Ishikawa (cell line): ENCODE measurements at regions not wholly inside any gene's neighbourhood (a gene's known extent, or its start where the extent isn't known, plus 50 kb on each side); places are given as distances from the start of the nearest gene placed in this dataset.

Experiments
- CEBPB ChIP-seq: IDR thresholded peaks from 2 replicates; pipeline ENCODE4 v1.6.1; 2012
- CREB1 ChIP-seq: IDR thresholded peaks from 2 replicates; pipeline ENCODE4 v1.6.1; 2012; ENCODE audit warnings: low read depth
- EGR1 ChIP-seq: IDR thresholded peaks from 2 replicates; pipeline ENCODE4 v1.6.1; 2012
- EP300 ChIP-seq: IDR thresholded peaks from 2 replicates; pipeline ENCODE4 v1.6.1; 2012; ENCODE audit warnings: borderline replicate concordance
- FOXM1 ChIP-seq: IDR thresholded peaks from 2 replicates; pipeline ENCODE4 v1.6.1; 2012; ENCODE audit warnings: low read depth, borderline replicate concordance
- NFIC ChIP-seq: IDR thresholded peaks from 2 replicates; pipeline ENCODE4 v1.6.1; 2012
- RAD21 ChIP-seq: IDR thresholded peaks from 2 replicates; pipeline ENCODE4 v1.6.1; 2012; ENCODE audit warnings: low read depth
- TAF1 ChIP-seq: IDR thresholded peaks from 2 replicates; pipeline ENCODE4 v1.6.1; 2012; ENCODE audit warnings: low read depth, mild to moderate bottlenecking
- TCF12 ChIP-seq: IDR thresholded peaks from 2 replicates; pipeline ENCODE4 v1.6.1; 2012; ENCODE audit warnings: low read depth
- TEAD4 ChIP-seq: IDR thresholded peaks from 2 replicates; pipeline ENCODE4 v1.6.1; 2012
- YY1 ChIP-seq: IDR thresholded peaks from 2 replicates; pipeline ENCODE4 v1.6.1; 2012; ENCODE audit warnings: low read depth
- ZBTB7A ChIP-seq: IDR thresholded peaks from 2 replicates; pipeline ENCODE4 v1.6.1; 2012; ENCODE audit warnings: low read depth
- TF ChIP-seq, protein P1 (sequence below): IDR thresholded peaks from 2 replicates; pipeline ENCODE4 v1.6.1; 2012; ENCODE audit warnings: low read depth, mild to moderate bottlenecking
- TF ChIP-seq, protein P2 (sequence below): IDR thresholded peaks from 2 replicates; pipeline ENCODE4 v1.6.1; 2012
- TF ChIP-seq, protein P3 (sequence below): IDR thresholded peaks from 2 replicates; pipeline ENCODE4 v1.6.1; 2012

DNA sequence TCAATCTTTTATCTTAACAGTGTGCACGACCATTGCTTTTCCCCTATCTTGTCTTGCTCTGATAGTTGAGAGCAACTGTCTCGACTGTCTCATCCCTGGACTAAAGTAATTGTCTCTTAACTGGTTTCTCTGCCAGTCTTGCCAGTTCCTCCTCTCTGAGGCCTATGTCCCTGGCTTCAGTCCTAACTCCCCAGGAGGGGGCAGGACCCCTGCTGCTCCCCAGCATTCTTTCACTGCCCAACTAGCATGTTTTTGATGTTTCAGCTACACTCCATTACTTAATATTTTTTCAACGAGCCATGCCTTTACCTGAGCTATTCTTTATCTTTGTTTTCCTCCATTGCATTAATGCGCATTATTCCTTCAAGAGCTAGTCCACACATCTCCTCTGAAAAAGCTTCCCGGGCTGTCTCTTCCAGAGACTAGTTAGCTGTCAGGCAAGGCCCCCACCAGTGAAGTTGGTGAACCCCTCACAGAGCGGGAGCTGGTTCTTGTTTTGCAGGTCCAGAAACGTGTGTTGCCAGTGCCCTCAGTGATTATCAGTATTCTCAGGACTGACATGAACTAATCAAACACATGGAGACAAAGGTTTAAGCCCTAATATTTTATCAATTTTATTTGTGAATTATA lies 291.7 kb upstream of the KCNN2 start:
- no peak for TF ChIP-seq EP300
- no peak for TF ChIP-seq EGR1
- no peak for TF ChIP-seq TCF12
- TF ChIP-seq ZBTB7A, result no peak
- no peak for TF ChIP-seq CEBPB
- TF ChIP-seq FOXM1, result no peak
- no peak for TF ChIP-seq NFIC
- TF ChIP-seq CREB1, result no peak
- TF ChIP-seq, protein P1, sequence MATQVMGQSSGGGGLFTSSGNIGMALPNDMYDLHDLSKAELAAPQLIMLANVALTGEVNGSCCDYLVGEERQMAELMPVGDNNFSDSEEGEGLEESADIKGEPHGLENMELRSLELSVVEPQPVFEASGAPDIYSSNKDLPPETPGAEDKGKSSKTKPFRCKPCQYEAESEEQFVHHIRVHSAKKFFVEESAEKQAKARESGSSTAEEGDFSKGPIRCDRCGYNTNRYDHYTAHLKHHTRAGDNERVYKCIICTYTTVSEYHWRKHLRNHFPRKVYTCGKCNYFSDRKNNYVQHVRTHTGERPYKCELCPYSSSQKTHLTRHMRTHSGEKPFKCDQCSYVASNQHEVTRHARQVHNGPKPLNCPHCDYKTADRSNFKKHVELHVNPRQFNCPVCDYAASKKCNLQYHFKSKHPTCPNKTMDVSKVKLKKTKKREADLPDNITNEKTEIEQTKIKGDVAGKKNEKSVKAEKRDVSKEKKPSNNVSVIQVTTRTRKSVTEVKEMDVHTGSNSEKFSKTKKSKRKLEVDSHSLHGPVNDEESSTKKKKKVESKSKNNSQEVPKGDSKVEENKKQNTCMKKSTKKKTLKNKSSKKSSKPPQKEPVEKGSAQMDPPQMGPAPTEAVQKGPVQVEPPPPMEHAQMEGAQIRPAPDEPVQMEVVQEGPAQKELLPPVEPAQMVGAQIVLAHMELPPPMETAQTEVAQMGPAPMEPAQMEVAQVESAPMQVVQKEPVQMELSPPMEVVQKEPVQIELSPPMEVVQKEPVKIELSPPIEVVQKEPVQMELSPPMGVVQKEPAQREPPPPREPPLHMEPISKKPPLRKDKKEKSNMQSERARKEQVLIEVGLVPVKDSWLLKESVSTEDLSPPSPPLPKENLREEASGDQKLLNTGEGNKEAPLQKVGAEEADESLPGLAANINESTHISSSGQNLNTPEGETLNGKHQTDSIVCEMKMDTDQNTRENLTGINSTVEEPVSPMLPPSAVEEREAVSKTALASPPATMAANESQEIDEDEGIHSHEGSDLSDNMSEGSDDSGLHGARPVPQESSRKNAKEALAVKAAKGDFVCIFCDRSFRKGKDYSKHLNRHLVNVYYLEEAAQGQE, result no peak
- TF ChIP-seq, protein P2, sequence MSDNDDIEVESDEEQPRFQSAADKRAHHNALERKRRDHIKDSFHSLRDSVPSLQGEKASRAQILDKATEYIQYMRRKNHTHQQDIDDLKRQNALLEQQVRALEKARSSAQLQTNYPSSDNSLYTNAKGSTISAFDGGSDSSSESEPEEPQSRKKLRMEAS, result no peak
- TF ChIP-seq TEAD4, result no peak
- TF ChIP-seq TAF1, result no peak
- TF ChIP-seq, protein P3, sequence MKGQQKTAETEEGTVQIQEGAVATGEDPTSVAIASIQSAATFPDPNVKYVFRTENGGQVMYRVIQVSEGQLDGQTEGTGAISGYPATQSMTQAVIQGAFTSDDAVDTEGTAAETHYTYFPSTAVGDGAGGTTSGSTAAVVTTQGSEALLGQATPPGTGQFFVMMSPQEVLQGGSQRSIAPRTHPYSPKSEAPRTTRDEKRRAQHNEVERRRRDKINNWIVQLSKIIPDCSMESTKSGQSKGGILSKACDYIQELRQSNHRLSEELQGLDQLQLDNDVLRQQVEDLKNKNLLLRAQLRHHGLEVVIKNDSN, result no peak
- no peak for TF ChIP-seq YY1
- TF ChIP-seq RAD21, result no peak

DNA sequence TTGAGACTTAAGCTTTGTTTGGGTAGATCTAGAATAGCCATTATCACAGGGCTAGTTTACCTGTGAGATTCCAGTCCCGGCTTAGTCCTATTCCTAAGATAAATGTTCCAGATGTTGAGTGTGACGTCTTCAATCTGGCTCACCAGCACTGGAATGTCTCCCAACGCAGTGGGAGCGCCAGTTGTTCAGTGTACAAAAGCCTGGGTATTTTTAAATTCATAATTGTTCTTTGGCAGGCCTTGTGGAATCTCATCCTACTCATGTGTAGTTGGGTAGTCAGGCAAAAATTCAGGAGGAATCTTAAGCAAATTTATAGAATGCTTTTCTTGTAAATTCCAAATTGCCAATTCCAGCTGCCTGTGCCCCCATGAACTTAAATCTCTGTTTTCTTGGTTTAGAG lies 272.6 kb upstream of the KCNN2 start:
- TF ChIP-seq, protein P2, result no peak
- TF ChIP-seq ZBTB7A (no peak), TEAD4 (no peak), CEBPB (no peak), TCF12 (no peak), TAF1 (no peak), YY1 (no peak), EGR1 (no peak), EP300 (no peak), RAD21 (no peak), CREB1 (no peak), FOXM1 (no peak), NFIC (no peak)
- TF ChIP-seq, protein P1, result no peak
- TF ChIP-seq, protein P3, result no peak

DNA sequence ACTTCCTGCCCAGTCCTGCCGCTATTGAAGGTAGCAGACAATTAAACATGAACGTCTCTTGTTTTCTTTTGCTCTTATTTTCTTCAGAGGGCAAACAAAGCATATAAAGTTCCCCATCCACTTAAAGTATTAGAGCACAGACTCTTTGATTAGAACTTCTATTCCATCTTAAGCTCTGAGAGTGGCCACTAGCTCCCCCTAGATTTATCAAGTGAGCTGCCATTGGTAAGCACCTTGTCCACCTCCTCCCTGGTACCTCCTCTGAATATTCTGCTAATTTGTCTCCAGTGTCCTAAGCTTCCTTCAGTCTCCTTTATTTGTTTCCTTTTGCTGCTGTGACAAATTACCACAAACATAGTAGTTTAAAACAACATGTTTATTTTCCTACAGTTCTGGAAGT lies 264.3 kb upstream of the KCNN2 start:
- TF ChIP-seq, protein P1, result no peak
- TF ChIP-seq TAF1 (no peak), TCF12 (no peak), CREB1 (no peak), CEBPB (no peak), EGR1 (no peak), TEAD4 (no peak), FOXM1 (no peak), ZBTB7A (no peak), EP300 (no peak), NFIC (no peak), RAD21 (no peak), YY1 (no peak)
- TF ChIP-seq, protein P3, result no peak
- TF ChIP-seq, protein P2, result no peak

DNA sequence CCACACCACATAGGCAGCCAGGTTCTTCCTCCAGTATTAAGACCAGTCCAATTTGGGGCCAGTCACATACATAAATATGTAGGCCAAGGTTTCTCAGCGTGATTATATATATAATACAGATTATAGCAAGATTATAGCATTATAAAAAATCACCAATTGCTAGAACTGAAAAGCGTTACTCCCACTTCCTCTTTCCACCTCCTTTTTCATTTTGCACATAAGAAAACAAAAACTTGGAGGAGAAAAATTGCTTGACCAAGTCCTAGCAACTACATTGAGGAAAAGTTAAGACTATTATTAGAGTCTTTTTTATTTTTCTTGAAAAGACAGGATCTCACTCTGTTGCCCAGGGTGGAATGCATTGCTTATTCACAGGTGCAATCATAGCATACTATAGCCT lies 262.7 kb upstream of the KCNN2 start:
- TF ChIP-seq TAF1 (no peak), ZBTB7A (no peak), FOXM1 (no peak), CREB1 (no peak), CEBPB (no peak), YY1 (no peak), NFIC (no peak), EP300 (no peak)
- TF ChIP-seq, protein P3, result no peak
- TF ChIP-seq, protein P2, result no peak
